Mesothelial cell of epicardium (in vitro differentiated cells): ENCODE measurements at regions not wholly inside any gene's neighbourhood (a gene's known extent, or its start where the extent isn't known, plus 50 kb on each side); places are given as distances from the start of the nearest gene placed in this dataset.

ENCODE experiments used
- DNase-seq, 2 experiments: peaks; one replicate each; pipeline ENCODE4 v3.0.0; 2021; ENCODE audit warnings: low spot score in 2 of 2; ENCODE audit not compliant: unreplicated experiment in 2 of 2
- H3K27ac Mint-ChIP-seq: 2 replicates; pipeline ENCODE4 v1.8.0; 2021; ENCODE audit warnings: mixed read lengths
- H3K27me3 Mint-ChIP-seq: 2 replicates; pipeline ENCODE4 v1.8.0; 2021; ENCODE audit warnings: low read depth, mixed read lengths
- H3K36me3 Mint-ChIP-seq: 2 replicates; pipeline ENCODE4 v1.8.0; 2021; ENCODE audit warnings: mixed read lengths
- H3K4me1 Mint-ChIP-seq: 2 replicates; pipeline ENCODE4 v1.8.0; 2021; ENCODE audit warnings: mixed read lengths
- H3K4me3 Mint-ChIP-seq: 2 replicates; pipeline ENCODE4 v1.8.0; 2021; ENCODE audit warnings: mild to moderate bottlenecking, moderate library complexity, mixed read lengths
- H3K9me3 Mint-ChIP-seq: 2 replicates; pipeline ENCODE4 v1.8.0; 2021; ENCODE audit warnings: mixed read lengths
- TF ChIP-seq, protein P1 (sequence below): fragments of 200-600 bp; sonication (generic); IDR thresholded peaks from one replicate; pipeline ENCODE4 v1.5.0; 2021; ENCODE audit warnings: antibody characterized with exemption; ENCODE audit not compliant: unreplicated experiment

DNA sequence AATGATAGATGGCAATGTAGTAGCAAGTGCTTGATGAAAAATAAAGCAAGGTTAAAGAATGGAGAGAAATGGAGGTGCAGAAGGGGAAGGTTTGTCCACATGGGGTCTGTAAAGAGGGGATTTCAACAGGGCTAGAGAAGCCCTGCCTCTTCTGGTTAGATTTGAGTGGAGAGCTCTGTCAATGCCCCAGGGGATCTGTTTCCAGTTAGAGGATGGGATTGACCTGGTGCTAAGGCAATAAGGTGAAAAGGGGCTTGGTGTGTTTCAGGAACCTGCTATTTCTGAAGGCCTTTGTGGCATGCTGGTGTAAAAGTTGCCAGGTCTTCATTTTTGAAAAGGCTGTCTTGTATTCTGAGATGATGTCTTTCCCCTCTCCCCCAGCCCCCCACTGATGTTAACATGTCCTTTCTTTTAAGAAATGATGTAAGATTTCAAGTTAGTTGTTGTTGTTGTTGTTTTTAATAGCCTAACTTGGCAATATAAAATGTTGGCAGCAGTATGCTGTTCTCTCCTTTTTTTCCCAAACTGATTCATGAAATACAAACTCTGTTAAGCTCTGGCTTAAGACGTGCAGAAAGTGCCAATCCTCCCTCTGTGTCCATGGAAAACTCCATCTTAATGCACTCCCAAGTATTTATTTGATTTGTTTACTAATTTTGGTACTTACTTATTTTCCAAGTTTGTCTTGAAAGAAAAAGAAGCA lies 370.3 kb upstream of the ADGRL2 start:
- no peaks in the 10 kb centered on the region for H3K9me3 Mint-ChIP-seq
- TF ChIP-seq, protein P1, sequence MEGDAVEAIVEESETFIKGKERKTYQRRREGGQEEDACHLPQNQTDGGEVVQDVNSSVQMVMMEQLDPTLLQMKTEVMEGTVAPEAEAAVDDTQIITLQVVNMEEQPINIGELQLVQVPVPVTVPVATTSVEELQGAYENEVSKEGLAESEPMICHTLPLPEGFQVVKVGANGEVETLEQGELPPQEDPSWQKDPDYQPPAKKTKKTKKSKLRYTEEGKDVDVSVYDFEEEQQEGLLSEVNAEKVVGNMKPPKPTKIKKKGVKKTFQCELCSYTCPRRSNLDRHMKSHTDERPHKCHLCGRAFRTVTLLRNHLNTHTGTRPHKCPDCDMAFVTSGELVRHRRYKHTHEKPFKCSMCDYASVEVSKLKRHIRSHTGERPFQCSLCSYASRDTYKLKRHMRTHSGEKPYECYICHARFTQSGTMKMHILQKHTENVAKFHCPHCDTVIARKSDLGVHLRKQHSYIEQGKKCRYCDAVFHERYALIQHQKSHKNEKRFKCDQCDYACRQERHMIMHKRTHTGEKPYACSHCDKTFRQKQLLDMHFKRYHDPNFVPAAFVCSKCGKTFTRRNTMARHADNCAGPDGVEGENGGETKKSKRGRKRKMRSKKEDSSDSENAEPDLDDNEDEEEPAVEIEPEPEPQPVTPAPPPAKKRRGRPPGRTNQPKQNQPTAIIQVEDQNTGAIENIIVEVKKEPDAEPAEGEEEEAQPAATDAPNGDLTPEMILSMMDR, result no peak
- H3K27ac Mint-ChIP-seq, result no peak overlapping the region
- H3K4me3 Mint-ChIP-seq, result no peak overlapping the region
- no peaks in the 10 kb centered on the region for H3K36me3 Mint-ChIP-seq
- peaks cover 31% of the 10 kb centered on the region for H3K4me1 Mint-ChIP-seq
- no peaks in the 10 kb centered on the region for H3K27me3 Mint-ChIP-seq
- DNase-seq, result no peak

- no peaks in the 10 kb centered on the region for H3K36me3 Mint-ChIP-seq
- no peak overlapping the region for H3K27ac Mint-ChIP-seq
- H3K4me3 Mint-ChIP-seq, result no peak overlapping the region
Observed at GRCh38 chr1:81428998-81429397, 371.7 kb upstream of the ADGRL2 start.

GRCh38 chr1:81424816-81425215 lies 375.9 kb upstream of the ADGRL2 start:
- TF ChIP-seq, protein P1, result no peak
- DNase-seq, result no peak
- peaks cover 18% of the 10 kb centered on the region for H3K4me1 Mint-ChIP-seq
- H3K27me3 Mint-ChIP-seq, result no peaks in the 10 kb centered on the region
- no peak overlapping the region for H3K27ac Mint-ChIP-seq
- H3K4me3 Mint-ChIP-seq, result no peak overlapping the region
- no peaks in the 10 kb centered on the region for H3K36me3 Mint-ChIP-seq
- H3K9me3 Mint-ChIP-seq, result no peaks in the 10 kb centered on the region

More at GRCh38 chr1:81428998-81429397, 371.7 kb upstream of the ADGRL2 start:
- no peaks in the 10 kb centered on the region for H3K9me3 Mint-ChIP-seq
- TF ChIP-seq, protein P1, result no peak
- no peaks in the 10 kb centered on the region for H3K27me3 Mint-ChIP-seq
- DNase-seq, result no peak
- H3K4me1 Mint-ChIP-seq, result peaks cover 40% of the 10 kb centered on the region

GRCh38 chr1:81424061-81424460 lies 376.7 kb upstream of the ADGRL2 start:
- H3K27me3 Mint-ChIP-seq, result no peaks in the 10 kb centered on the region
- no peaks in the 10 kb centered on the region for H3K9me3 Mint-ChIP-seq
- TF ChIP-seq, protein P1, result no peak
- peaks cover 12% of the 10 kb centered on the region for H3K4me1 Mint-ChIP-seq
- no peaks in the 10 kb centered on the region for H3K36me3 Mint-ChIP-seq
- no peak overlapping the region for H3K27ac Mint-ChIP-seq
- H3K4me3 Mint-ChIP-seq, result no peak overlapping the region
- DNase-seq, result no peak

DNA sequence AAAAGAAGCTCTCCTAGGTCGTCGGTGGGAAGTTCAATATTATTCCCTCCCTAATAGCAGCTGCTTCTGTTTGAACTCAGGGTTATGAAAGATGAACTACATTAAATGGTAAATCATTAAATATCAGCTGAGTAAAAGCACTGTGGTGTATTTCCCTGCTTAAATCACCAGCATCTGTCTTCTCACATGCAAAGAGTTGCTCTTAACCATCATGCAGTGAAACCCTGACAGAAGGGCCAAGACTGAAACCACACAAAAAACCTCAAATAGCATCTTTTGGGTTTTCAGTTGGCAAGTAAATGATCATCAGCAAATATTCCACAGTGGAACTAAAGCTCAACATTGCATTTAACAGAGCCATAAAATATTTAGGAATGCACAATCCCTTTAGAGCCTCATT lies 380.0 kb upstream of the ADGRL2 start:
- H3K27ac Mint-ChIP-seq, result no peak overlapping the region
- H3K27me3 Mint-ChIP-seq, result no peaks in the 10 kb centered on the region
- H3K36me3 Mint-ChIP-seq, result no peaks in the 10 kb centered on the region
- DNase-seq, result no peak
- H3K4me1 Mint-ChIP-seq, result peaks cover 10% of the 10 kb centered on the region
- no peak overlapping the region for H3K4me3 Mint-ChIP-seq
- TF ChIP-seq, protein P1, result no peak
- no peaks in the 10 kb centered on the region for H3K9me3 Mint-ChIP-seq
